ENCODE measurements at regions not wholly inside any gene's neighbourhood (a gene's known extent, or its start where the extent isn't known, plus 50 kb on each side); places are given as distances from the start of the nearest gene placed in this dataset.
A peak's percentile ranks its signal among the peaks of the same experiment; 100 is the strongest.
"Not testable (repeated sequence)": the region's sequence is repeated elsewhere in the genome, so short reads cannot be mapped to it uniquely, and the experiment has no call there.

- DNase-seq (ENCODE audit: low read depth): no peak
Measured at GRCh38 chr12:18008642-18009041, 81.4 kb downstream of the RERGL start.

GRCh38 chr12:17999174-17999801 is 90.7 kb downstream of the RERGL start:
- DNase-seq (ENCODE audit: low read depth): no peak

GRCh38 chr12:17992002-17992656 is 97.9 kb downstream of the RERGL start:
- no peak for DNase-seq (ENCODE audit: low read depth)

GRCh38 chr12:17982556-17982955 is 107.4 kb downstream of the RERGL start:
- DNase-seq (ENCODE audit: low read depth): no peak

- DNase-seq (ENCODE audit: low read depth): no peak
Measured at GRCh38 chr12:17976202-17976601, 113.8 kb downstream of the RERGL start.

GRCh38 chr12:17975763-17976162 is 114.2 kb downstream of the RERGL start:
- DNase-seq (ENCODE audit: low read depth): no peak

- no peak for DNase-seq (ENCODE audit: low read depth)
Measured at GRCh38 chr12:17975239-17975638, 114.8 kb downstream of the RERGL start.

- DNase-seq (ENCODE audit: low read depth): no peak
Measured at GRCh38 chr12:17971850-17972249, 118.1 kb downstream of the RERGL start.

- no peak for DNase-seq (ENCODE audit: low read depth)
Measured at GRCh38 chr12:17954788-17955187, 135.2 kb downstream of the RERGL start.

- no peak for DNase-seq (ENCODE audit: low read depth)
Measured at GRCh38 chr12:17950898-17951297, 139.1 kb downstream of the RERGL start.

GRCh38 chr12:17949558-17950141 is 140.3 kb downstream of the RERGL start:
- no peak for DNase-seq (ENCODE audit: low read depth)

GRCh38 chr12:17928708-17929366 is 161.2 kb downstream of the RERGL start:
- DNase-seq (ENCODE audit: low read depth): peak; percentile 6

GRCh38 chr12:17918013-17918412 is 172.0 kb downstream of the RERGL start:
- DNase-seq (ENCODE audit: low read depth): no peak

GRCh38 chr12:17884581-17884980 is 205.4 kb downstream of the RERGL start:
- no peak for DNase-seq (ENCODE audit: low read depth)

GRCh38 chr12:17878714-17879113 is 211.3 kb downstream of the RERGL start:
- DNase-seq (ENCODE audit: low read depth): no peak

GRCh38 chr12:17875230-17875629 is 214.8 kb downstream of the RERGL start:
- DNase-seq (ENCODE audit: low read depth): no peak

- no peak for DNase-seq (ENCODE audit: low read depth)
Measured at GRCh38 chr12:17866802-17867201, 223.2 kb downstream of the RERGL start.

GRCh38 chr12:17855548-17855947 is 234.4 kb downstream of the RERGL start:
- not testable (repeated sequence) for DNase-seq (ENCODE audit: low read depth)

GRCh38 chr12:17853054-17853453 is 236.9 kb downstream of the RERGL start:
- no peak for DNase-seq (ENCODE audit: low read depth)

GRCh38 chr12:17841496-17841895 is 248.5 kb downstream of the RERGL start:
- no peak for DNase-seq (ENCODE audit: low read depth)

GRCh38 chr12:17829813-17830212 is 260.2 kb downstream of the RERGL start:
- no peak for DNase-seq (ENCODE audit: low read depth)

GRCh38 chr12:17818931-17819330 is 271.1 kb downstream of the RERGL start:
- no peak for DNase-seq (ENCODE audit: low read depth)

GRCh38 chr12:17810399-17810798 is 279.6 kb downstream of the RERGL start:
- DNase-seq (ENCODE audit: low read depth): no peak
